ENCODE measurements at regions not wholly inside any gene's neighbourhood (a gene's known extent, or its start where the extent isn't known, plus 50 kb on each side); places are given as distances from the start of the nearest gene placed in this dataset.

DNA sequence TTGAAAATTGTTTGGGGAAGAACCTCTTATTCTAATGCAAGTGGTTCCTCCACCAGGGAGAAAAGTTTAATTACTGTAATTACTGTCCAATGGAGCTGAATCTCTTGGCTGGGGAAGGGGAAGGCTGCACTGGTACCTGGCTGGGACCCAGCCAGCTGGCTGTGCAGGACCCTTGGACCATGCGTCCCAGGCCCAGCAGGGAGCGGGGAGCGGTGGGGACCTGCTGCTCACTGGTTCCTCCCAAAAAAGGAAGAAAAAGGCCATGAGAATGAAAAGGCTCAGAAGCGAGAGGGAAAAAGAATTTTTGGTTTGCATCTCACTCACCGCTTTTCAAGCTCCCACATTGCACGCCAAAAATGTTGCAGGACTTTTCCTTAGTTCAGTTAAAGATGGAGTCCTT is 333.5 kb downstream of the FAM47B start:
- no peak for DNase-seq
- Histone ChIP-seq H3K4me1 (no peaks in the 10 kb centered on the region), H3K36me3 (no peaks in the 10 kb centered on the region), H3K27me3 (replicated peaks in 1 of 7) (no peaks in the 10 kb centered on the region), H3K9me3 (peaks cover 0 to 2% (median 0%) of the 10 kb centered on the region in 8 donors), H3K27ac (no peak overlapping the region), H3K4me3 (no peak overlapping the region)
- intact Hi-C loops (cut with DNase I; ENCODE audit: low total_unique reads) = no loop called here
- 80 to 96% (median 91%) methylated on average over 4 to 6 of the region's 6 CpGs for WGBS, 5 donors
- no peak for TF ChIP-seq POLR2A (IDR thresholded peaks at IDR 0.05)
- TF ChIP-seq, protein P1, sequence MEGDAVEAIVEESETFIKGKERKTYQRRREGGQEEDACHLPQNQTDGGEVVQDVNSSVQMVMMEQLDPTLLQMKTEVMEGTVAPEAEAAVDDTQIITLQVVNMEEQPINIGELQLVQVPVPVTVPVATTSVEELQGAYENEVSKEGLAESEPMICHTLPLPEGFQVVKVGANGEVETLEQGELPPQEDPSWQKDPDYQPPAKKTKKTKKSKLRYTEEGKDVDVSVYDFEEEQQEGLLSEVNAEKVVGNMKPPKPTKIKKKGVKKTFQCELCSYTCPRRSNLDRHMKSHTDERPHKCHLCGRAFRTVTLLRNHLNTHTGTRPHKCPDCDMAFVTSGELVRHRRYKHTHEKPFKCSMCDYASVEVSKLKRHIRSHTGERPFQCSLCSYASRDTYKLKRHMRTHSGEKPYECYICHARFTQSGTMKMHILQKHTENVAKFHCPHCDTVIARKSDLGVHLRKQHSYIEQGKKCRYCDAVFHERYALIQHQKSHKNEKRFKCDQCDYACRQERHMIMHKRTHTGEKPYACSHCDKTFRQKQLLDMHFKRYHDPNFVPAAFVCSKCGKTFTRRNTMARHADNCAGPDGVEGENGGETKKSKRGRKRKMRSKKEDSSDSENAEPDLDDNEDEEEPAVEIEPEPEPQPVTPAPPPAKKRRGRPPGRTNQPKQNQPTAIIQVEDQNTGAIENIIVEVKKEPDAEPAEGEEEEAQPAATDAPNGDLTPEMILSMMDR (IDR thresholded peaks at IDR 0.05 in 8 of 11, conservative IDR thresholded peaks at IDR 0.05 in 3 of 11) = no peak

DNA sequence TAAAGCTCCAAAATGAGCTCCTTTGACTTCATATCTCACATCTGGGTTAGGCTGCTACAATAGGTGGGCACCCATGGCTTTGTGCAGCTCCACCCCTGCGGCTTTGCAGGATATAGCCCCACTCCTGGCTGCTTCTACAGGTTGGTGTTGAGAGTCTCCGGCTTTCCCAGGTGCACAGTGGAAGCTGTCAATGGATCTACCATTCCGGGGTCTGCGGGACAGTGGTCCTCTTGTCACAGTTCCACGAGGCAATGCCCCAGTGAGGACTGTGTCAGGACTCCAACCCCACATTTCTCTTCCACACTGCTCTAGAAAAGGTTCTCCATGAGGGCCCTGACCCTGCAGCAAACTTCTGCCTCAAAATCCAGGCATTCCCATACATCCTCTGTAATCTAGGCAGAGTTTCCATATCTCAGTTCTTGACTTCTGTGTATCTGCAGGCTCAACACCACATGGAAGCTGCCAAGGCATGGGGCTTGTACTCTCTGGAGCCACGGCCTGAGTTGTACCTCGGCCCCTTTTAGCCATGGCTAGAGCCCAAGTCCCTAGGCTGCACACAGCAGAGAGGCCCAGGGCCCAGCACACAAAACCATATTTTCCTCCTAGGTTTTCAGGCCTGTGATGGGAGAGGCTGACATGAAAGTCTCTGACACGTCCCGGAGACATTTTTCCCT is 342.8 kb downstream of the FAM47B start:
- no peak for DNase-seq
- Histone ChIP-seq H3K27ac (no peak overlapping the region), H3K4me3 (no peak overlapping the region), H3K4me1 (no peaks in the 10 kb centered on the region), H3K9me3 (peaks cover 0 to 6% (median 0%) of the 10 kb centered on the region in 8 donors), H3K36me3 (no peaks in the 10 kb centered on the region), H3K27me3 (replicated peaks in 1 of 7) (no peaks in the 10 kb centered on the region)
- intact Hi-C loops (cut with DNase I; ENCODE audit: low total_unique reads) = no loop called here
- TF ChIP-seq, protein P1 (IDR thresholded peaks at IDR 0.05 in 8 of 11, conservative IDR thresholded peaks at IDR 0.05 in 3 of 11) = no peak
- no peak for TF ChIP-seq POLR2A (IDR thresholded peaks at IDR 0.05)
- no peak for TF ChIP-seq POLR2AphosphoS5 (IDR thresholded peaks at IDR 0.05)
- 67 to 79% (median 71%) methylated on average over 4 to 9 of the region's 9 CpGs for WGBS, 5 donors

DNA sequence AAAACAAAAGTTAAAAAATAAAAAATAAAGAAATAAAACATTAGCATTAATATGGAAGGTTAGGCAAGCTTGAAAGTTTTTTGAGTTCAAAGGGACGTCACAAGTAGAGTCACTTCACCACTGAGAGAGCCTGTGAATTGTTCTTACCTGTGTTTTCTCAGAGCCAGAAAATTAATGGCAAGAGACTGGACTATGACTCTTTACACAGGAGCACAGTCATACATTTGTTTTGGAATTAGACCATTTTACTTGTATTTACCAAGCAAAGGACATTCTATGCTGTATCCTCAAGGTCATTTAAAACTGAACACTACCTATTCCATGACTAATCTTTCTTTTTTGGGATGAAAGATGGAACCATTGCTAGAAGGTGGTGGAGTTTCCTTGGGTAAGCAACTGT is 346.1 kb downstream of the FAM47B start:
- H3K9me3 ChIP-seq = peaks cover 0 to 6% (median 0%) of the 10 kb centered on the region in 8 donors
- intact Hi-C loops (cut with DNase I; ENCODE audit: low total_unique reads) = no loop called here
- H3K4me1 ChIP-seq = no peaks in the 10 kb centered on the region
- DNase-seq = no peak
- no peak overlapping the region for H3K4me3 ChIP-seq
- TF ChIP-seq POLR2AphosphoS5 (IDR thresholded peaks at IDR 0.05) (no peak), POLR2A (IDR thresholded peaks at IDR 0.05) (no peak)
- TF ChIP-seq, protein P1 (IDR thresholded peaks at IDR 0.05 in 8 of 11, conservative IDR thresholded peaks at IDR 0.05 in 3 of 11) = no peak
- no peaks in the 10 kb centered on the region for H3K27me3 ChIP-seq (replicated peaks in 1 of 7)
- no peaks in the 10 kb centered on the region for H3K36me3 ChIP-seq
- 55 to 87% (median 73%) methylated on average over 1 of the region's 1 CpG for WGBS, 5 donors
- H3K27ac ChIP-seq = no peak overlapping the region

DNA sequence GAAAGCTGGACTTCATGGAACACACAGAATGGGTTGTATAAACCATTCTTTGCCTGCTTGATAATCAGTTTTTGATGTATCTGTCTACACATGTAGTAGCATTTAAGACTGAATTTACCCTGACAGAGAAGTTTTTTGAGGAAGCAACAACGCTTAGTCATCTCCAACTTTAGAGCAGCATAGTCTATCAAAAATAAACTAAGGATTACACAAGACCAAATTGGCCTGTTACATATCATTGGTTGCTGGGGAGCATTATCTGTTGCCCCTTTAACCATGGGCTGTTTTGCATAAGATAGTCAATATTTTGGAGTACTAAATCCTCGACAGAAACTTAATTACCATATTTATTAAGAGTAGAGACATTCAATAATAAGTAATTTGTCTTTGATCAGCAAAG is 347.4 kb downstream of the FAM47B start:
- H3K27me3 ChIP-seq (replicated peaks in 1 of 7) = no peaks in the 10 kb centered on the region
- intact Hi-C loops (cut with DNase I; ENCODE audit: low total_unique reads) = no loop called here
- no peak for TF ChIP-seq POLR2A (IDR thresholded peaks at IDR 0.05)
- no peak for TF ChIP-seq POLR2AphosphoS5 (IDR thresholded peaks at IDR 0.05)
- TF ChIP-seq, protein P1 (IDR thresholded peaks at IDR 0.05 in 8 of 11, conservative IDR thresholded peaks at IDR 0.05 in 3 of 11) = no peak
- H3K36me3 ChIP-seq = no peaks in the 10 kb centered on the region
- no peak for DNase-seq
- no peak overlapping the region for H3K27ac ChIP-seq
- no peak overlapping the region for H3K4me3 ChIP-seq
- 38 to 68% (median 50%) methylated on average over 2 of the region's 2 CpGs for WGBS, 5 donors
- H3K9me3 ChIP-seq = peaks cover 0 to 6% (median 0%) of the 10 kb centered on the region in 8 donors
- H3K4me1 ChIP-seq = no peaks in the 10 kb centered on the region
